DND-41 (cell line): ENCODE measurements at regions not wholly inside any gene's neighbourhood (a gene's known extent, or its start where the extent isn't known, plus 50 kb on each side); places are given as distances from the start of the nearest gene placed in this dataset.

Experiments
- ATAC-seq: fragments of 200-7000 bp; cut with Tn5 transposase; 3 replicates; pipeline ENCODE4 v1.9.1; 2021; ENCODE audit warnings: low read depth; ENCODE audit not compliant: insufficient read depth
- DNase-seq: peaks from one replicate; pipeline ENCODE4 v3.0.0-alpha.2; 2020
- H2AFZ ChIP-seq: 2 replicates; pipeline ENCODE4 v1.6.0; 2012; ENCODE audit warnings: low read depth, low read length
- H3K27ac ChIP-seq: 2 replicates; pipeline ENCODE4 v1.5.1; 2012; ENCODE audit warnings: low read length, inconsistent platforms
- H3K27me3 ChIP-seq: fragments of 200-600 bp; sonication (generic); 2 replicates; pipeline ENCODE4 v1.6.0; 2012; ENCODE audit warnings: low read length, mild to moderate bottlenecking, inconsistent platforms; ENCODE audit not compliant: insufficient read depth, poor library complexity
- H3K36me3 ChIP-seq: 2 replicates; pipeline ENCODE4 v1.5.1; 2012; ENCODE audit warnings: low read length, inconsistent platforms; ENCODE audit not compliant: insufficient read depth
- H3K4me1 ChIP-seq: 2 replicates; pipeline ENCODE4 v1.5.1; 2012; ENCODE audit warnings: mild to moderate bottlenecking, low read length; ENCODE audit not compliant: insufficient read depth
- H3K4me2 ChIP-seq: 2 replicates; pipeline ENCODE4 v1.6.0; 2012; ENCODE audit warnings: mild to moderate bottlenecking, moderate library complexity, low read length, inconsistent platforms; ENCODE audit not compliant: insufficient read depth
- H3K4me3 ChIP-seq, 2 experiments: fragments of 200-600 bp in 1 of 2; shearing (Covaris generic) in 1 of 2; 2 replicates each; pipeline ENCODE4 v1.5.1; 2012 to 2016; ENCODE audit warnings: inconsistent platforms in 2 of 2, low read length in 2 of 2, mild to moderate bottlenecking in 2 of 2, low read depth in 1 of 2, moderate library complexity in 1 of 2
- H3K79me2 ChIP-seq: 2 replicates; pipeline ENCODE4 v1.6.0; 2012; ENCODE audit warnings: low read length, inconsistent platforms; ENCODE audit not compliant: insufficient read depth
- H3K9ac ChIP-seq: 2 replicates; pipeline ENCODE4 v1.6.0; 2012; ENCODE audit warnings: low read depth, mild to moderate bottlenecking, inconsistent platforms, low read length, moderate library complexity
- H3K9me3 ChIP-seq: 2 replicates; pipeline ENCODE4 v1.5.1; 2012; ENCODE audit warnings: low read length, moderate library complexity, mild to moderate bottlenecking, inconsistent platforms; ENCODE audit not compliant: insufficient read depth, severe bottlenecking
- H4K20me1 ChIP-seq: 2 replicates; pipeline ENCODE4 v1.6.0; 2012; ENCODE audit warnings: low read length; ENCODE audit not compliant: insufficient read depth
- EZH2 ChIP-seq: IDR thresholded peaks from 3 replicates; pipeline ENCODE4 v1.6.1; 2012; ENCODE audit warnings: borderline replicate concordance, low read depth, mild to moderate bottlenecking, moderate library complexity, low read length, inconsistent platforms; ENCODE audit not compliant: severe bottlenecking
- TF ChIP-seq, protein P1 (sequence below): IDR thresholded peaks from 2 replicates; pipeline ENCODE4 v1.5.1; 2012; ENCODE audit warnings: borderline replicate concordance, low read length, moderate library complexity, mild to moderate bottlenecking; ENCODE audit not compliant: poor library complexity, severe bottlenecking; ENCODE audit errors: extremely low read depth

DNA sequence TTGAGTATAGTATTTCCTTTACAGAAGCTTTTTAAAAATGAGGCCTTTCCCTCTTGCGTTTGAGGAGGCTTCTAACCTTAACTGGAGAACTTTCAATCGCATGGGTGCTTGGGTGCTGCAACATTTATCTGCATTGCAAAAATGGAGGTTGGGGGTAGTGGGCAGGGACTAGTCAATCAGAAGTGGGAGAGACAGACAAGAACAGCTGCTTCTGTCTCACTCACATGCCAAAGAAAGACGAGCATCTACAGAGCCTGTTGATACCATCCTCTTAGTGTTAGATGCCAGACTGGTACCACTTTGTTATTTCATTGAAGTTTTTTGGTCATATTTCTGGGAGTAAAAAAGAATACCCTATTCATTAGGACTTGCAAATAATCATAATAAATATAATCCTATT is 1292.2 kb downstream of the UQCRFS1 start:
- DNase-seq (no peak), ATAC-seq (no peak)
- Histone ChIP-seq H3K36me3 (no peaks in the 10 kb centered on the region), H3K27me3 (no peaks in the 10 kb centered on the region), H4K20me1 (no peaks in the 10 kb centered on the region), H3K4me3 (no peak overlapping the region), H3K79me2 (no peaks in the 10 kb centered on the region), H3K27ac (no peak overlapping the region), H3K9me3 (no peaks in the 10 kb centered on the region), H2AFZ (no peak overlapping the region), H3K4me1 (no peaks in the 10 kb centered on the region), H3K4me2 (no peak overlapping the region), H3K9ac (no peak overlapping the region)
- no peak for TF ChIP-seq EZH2
- TF ChIP-seq, protein P1, sequence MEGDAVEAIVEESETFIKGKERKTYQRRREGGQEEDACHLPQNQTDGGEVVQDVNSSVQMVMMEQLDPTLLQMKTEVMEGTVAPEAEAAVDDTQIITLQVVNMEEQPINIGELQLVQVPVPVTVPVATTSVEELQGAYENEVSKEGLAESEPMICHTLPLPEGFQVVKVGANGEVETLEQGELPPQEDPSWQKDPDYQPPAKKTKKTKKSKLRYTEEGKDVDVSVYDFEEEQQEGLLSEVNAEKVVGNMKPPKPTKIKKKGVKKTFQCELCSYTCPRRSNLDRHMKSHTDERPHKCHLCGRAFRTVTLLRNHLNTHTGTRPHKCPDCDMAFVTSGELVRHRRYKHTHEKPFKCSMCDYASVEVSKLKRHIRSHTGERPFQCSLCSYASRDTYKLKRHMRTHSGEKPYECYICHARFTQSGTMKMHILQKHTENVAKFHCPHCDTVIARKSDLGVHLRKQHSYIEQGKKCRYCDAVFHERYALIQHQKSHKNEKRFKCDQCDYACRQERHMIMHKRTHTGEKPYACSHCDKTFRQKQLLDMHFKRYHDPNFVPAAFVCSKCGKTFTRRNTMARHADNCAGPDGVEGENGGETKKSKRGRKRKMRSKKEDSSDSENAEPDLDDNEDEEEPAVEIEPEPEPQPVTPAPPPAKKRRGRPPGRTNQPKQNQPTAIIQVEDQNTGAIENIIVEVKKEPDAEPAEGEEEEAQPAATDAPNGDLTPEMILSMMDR: no peak

DNA sequence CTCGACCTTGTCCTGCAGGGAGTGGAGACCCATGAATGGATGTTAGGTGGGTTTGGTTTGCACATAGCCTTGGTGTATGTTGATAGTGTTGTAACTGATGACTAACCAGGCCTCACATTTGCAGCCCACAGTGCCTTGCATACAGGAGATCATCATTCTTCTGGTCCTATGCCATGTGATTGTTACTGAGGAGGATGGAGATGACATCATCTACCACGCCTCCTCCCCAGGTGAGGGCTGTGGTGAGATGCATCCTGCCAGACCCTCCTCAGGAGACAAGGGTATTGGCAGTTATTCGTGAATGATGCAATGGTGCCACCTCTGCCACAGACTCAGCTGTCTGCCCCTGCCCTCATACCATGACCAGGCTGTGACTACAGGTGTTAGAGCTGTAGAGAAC is 1294.1 kb downstream of the UQCRFS1 start:
- 0 out of 3 replicates have a peak, but pooled peaks have one; percentile 31 for ATAC-seq
- H3K9me3 ChIP-seq: no peaks in the 10 kb centered on the region

DNA sequence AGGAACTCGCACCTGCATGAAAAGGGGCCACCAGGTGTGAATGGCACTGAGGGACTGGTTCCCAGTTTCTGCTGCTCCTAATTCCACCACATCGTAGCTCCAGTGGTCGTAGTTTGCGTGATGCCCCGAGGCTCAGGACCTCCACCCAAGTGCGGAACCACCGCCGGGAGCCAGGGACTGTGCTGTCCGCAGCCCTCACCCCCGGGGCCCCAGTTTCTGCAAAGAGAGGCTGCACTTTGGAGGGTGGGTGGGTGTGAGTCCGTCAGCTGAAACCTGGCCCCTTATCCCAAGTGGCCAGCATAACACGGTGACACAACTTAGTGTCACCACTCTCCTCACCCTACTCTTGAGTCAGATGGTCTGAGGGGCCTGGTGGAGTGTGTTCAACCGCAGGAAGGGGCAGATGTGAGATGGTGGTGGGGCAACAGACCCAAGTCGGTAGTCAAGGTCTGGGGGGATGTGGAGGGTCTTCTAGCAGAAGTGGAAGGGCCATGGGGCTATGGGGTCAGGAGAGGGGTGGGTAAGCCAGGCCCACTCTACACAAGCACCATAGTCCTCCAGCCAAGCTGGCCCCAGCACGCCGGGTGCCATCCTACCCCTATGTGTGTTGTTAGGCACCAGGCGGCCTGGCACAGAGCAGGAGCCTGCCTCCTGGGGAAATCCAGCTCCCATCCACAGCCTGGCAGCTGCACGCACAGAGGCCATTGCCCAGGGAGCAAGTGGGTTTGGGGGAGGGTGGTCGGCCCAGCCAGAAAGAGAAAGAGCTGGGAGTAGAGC is 1301.6 kb downstream of the UQCRFS1 start:
- Histone ChIP-seq H3K27ac (no peak overlapping the region), H4K20me1 (no peaks in the 10 kb centered on the region), H2AFZ (no peak overlapping the region), H3K27me3 (no peaks in the 10 kb centered on the region), H3K4me1 (no peaks in the 10 kb centered on the region), H3K9ac (no peak overlapping the region), H3K36me3 (no peaks in the 10 kb centered on the region), H3K9me3 (no peaks in the 10 kb centered on the region), H3K4me2 (no peak overlapping the region), H3K79me2 (no peaks in the 10 kb centered on the region), H3K4me3 (no peak overlapping the region)
- TF ChIP-seq EZH2: no peak
- TF ChIP-seq, protein P1: no peak
- no peak for DNase-seq
- no peak for ATAC-seq

More for the DNA sequence above, 1294.1 kb downstream of the UQCRFS1 start:
- DNase-seq: no peak
- no peaks in the 10 kb centered on the region for H3K79me2 ChIP-seq
- no peak for TF ChIP-seq EZH2
- TF ChIP-seq, protein P1: no peak
- H3K4me1 ChIP-seq: no peaks in the 10 kb centered on the region
- no peak overlapping the region for H3K9ac ChIP-seq
- no peak overlapping the region for H3K4me3 ChIP-seq
- H2AFZ ChIP-seq: no peak overlapping the region
- H4K20me1 ChIP-seq: no peaks in the 10 kb centered on the region
- no peaks in the 10 kb centered on the region for H3K36me3 ChIP-seq
- no peaks in the 10 kb centered on the region for H3K27me3 ChIP-seq
- no peak overlapping the region for H3K27ac ChIP-seq
- H3K4me2 ChIP-seq: no peak overlapping the region
